ENCODE measurements at regions not wholly inside any gene's neighbourhood (a gene's known extent, or its start where the extent isn't known, plus 50 kb on each side); places are given as distances from the start of the nearest gene placed in this dataset.

- ATAC-seq: peak; percentile 89
- DNase-seq (ENCODE audit: low spot score): no peak
These were observed 427.9 kb downstream of the ZNF536 start for GRCh38 chr19:30799865-30800755.

GRCh38 chr19:30795727-30796126 lies 423.5 kb downstream of the ZNF536 start:
- no peak for ATAC-seq
- DNase-seq (ENCODE audit: low spot score): no peak

- DNase-seq (ENCODE audit: low spot score) (no peak), ATAC-seq (no peak)
These were observed 420.6 kb downstream of the ZNF536 start for GRCh38 chr19:30792561-30793505.

GRCh38 chr19:30791088-30791487 lies 418.9 kb downstream of the ZNF536 start:
- DNase-seq (ENCODE audit: low spot score) (no peak), ATAC-seq (no peak)

GRCh38 chr19:30790056-30790680 lies 418.0 kb downstream of the ZNF536 start:
- ATAC-seq (no peak), DNase-seq (ENCODE audit: low spot score) (no peak)

- DNase-seq (ENCODE audit: low spot score) (no peak), ATAC-seq (no peak)
These were observed 416.1 kb downstream of the ZNF536 start for GRCh38 chr19:30788105-30788765.

- DNase-seq (ENCODE audit: low spot score) (no peak), ATAC-seq (no peak)
These were observed 413.4 kb downstream of the ZNF536 start for GRCh38 chr19:30785458-30786137.

GRCh38 chr19:30784850-30785457 lies 412.8 kb downstream of the ZNF536 start:
- peak; percentile 61 for DNase-seq (ENCODE audit: low spot score)
- ATAC-seq: peak; percentile 82

- DNase-seq (ENCODE audit: low spot score) (no peak), ATAC-seq (no peak)
These were observed 411.8 kb downstream of the ZNF536 start for GRCh38 chr19:30783936-30784335.

- no peak for ATAC-seq
These were observed 411.0 kb downstream of the ZNF536 start for GRCh38 chr19:30783212-30783611.

GRCh38 chr19:30781519-30781918 lies 409.3 kb downstream of the ZNF536 start:
- DNase-seq (ENCODE audit: low spot score) (no peak), ATAC-seq (no peak)

More at GRCh38 chr19:30783212-30783611, 411.0 kb downstream of the ZNF536 start:
- no peak for DNase-seq (ENCODE audit: low spot score)

GRCh38 chr19:30781047-30781446 lies 408.9 kb downstream of the ZNF536 start:
- DNase-seq (ENCODE audit: low spot score): no peak
- no peak for ATAC-seq

- no peak for ATAC-seq
- DNase-seq (ENCODE audit: low spot score): no peak
These were observed 408.3 kb downstream of the ZNF536 start for GRCh38 chr19:30780456-30780855.

- DNase-seq (ENCODE audit: low spot score) (no peak), ATAC-seq (no peak)
These were observed 407.8 kb downstream of the ZNF536 start for GRCh38 chr19:30780032-30780431.

- DNase-seq (ENCODE audit: low spot score) (no peak), ATAC-seq (no peak)
These were observed 407.0 kb downstream of the ZNF536 start for GRCh38 chr19:30778961-30779715.

GRCh38 chr19:30778061-30778460 lies 405.9 kb downstream of the ZNF536 start:
- ATAC-seq (no peak), DNase-seq (ENCODE audit: low spot score) (no peak)

- DNase-seq (ENCODE audit: low spot score): no peak
- ATAC-seq: no peak
These were observed 403.8 kb downstream of the ZNF536 start for GRCh38 chr19:30775956-30776355.

- ATAC-seq (no peak), DNase-seq (ENCODE audit: low spot score) (no peak)
These were observed 402.1 kb downstream of the ZNF536 start for GRCh38 chr19:30774252-30774766.

GRCh38 chr19:30762651-30763050 lies 390.5 kb downstream of the ZNF536 start:
- DNase-seq (ENCODE audit: low spot score) (no peak), ATAC-seq (no peak)

All from left lobe of liver (tissue), 2 donors.